H1 (cell line): ENCODE measurements at regions not wholly inside any gene's neighbourhood (a gene's known extent, or its start where the extent isn't known, plus 50 kb on each side); places are given as distances from the start of the nearest gene placed in this dataset.

Experiments
- CHD1 ChIP-seq: IDR thresholded peaks from 2 replicates; pipeline ENCODE4 v1.6.1; 2012; ENCODE audit warnings: low read depth, low read length, improper control_type of control experiment
- CREB1 ChIP-seq: IDR thresholded peaks from 2 replicates; pipeline ENCODE4 v1.6.1; 2012; ENCODE audit warnings: inconsistent platforms
- JUND ChIP-seq: IDR thresholded peaks from 2 replicates; pipeline ENCODE4 v1.6.1; 2011; ENCODE audit warnings: mild to moderate bottlenecking, improper control_type of control experiment, low read length
- RXRA ChIP-seq: IDR thresholded peaks from 2 replicates; pipeline ENCODE4 v1.6.1; 2011; ENCODE audit warnings: low read depth, mild to moderate bottlenecking, low read length, moderate library complexity; ENCODE audit not compliant: insufficient read depth

GRCh38 chr2:8628179-8628865 is 53.5 kb upstream of the ID2 start (continued):
- TF ChIP-seq JUND (no peak), CREB1 (no peak), RXRA (no peak), CHD1 (no peak)
